ENCODE measurements at regions not wholly inside any gene's neighbourhood (a gene's known extent, or its start where the extent isn't known, plus 50 kb on each side); places are given as distances from the start of the nearest gene placed in this dataset.
"Not testable (repeated sequence)": the region's sequence is repeated elsewhere in the genome, so short reads cannot be mapped to it uniquely, and the experiment has no call there.

DNA sequence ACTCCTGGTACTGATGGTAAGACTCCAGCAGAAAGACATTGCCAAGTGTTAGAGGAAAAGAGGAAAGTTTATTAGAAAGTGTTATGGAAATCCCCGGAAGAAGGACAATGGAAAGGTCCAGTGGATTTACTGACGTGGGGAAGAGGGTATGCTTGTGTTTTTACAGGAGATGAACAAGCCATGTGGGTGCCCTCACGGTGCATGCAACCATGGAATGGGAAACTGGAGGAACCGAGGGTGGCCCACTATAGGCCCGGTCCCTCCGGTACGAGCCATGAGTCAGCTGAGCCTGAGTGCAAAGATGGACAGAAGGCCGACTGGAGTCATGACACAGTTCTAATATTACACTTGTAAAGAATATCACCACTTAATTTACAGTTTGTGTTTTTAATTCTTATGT lies 123.3 kb upstream of the ZCCHC13 start:
- in situ Hi-C loops (cut with MboI; ENCODE audit: low sequenced_read_pairs) = no loop called here

DNA sequence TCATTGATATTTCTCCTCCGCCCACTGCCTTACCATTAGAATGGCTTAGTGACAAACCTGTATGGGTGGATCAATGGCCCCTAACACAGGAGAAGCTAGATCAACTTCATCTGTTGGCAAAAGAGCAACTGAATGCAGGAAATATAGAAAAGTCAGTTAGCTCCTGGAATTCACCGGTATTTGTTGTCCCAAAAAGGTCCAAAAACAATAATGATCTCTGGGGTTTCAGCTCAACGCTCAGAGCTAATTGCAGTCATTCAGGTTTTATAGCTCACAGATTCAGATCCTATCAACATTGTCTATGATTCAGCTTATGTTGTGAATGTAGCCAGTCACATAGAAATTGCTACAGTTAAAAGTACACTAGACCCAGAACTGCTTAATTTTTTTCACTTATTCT lies 124.0 kb upstream of the ZCCHC13 start:
- in situ Hi-C loops (cut with MboI; ENCODE audit: low sequenced_read_pairs) = no loop called here

DNA sequence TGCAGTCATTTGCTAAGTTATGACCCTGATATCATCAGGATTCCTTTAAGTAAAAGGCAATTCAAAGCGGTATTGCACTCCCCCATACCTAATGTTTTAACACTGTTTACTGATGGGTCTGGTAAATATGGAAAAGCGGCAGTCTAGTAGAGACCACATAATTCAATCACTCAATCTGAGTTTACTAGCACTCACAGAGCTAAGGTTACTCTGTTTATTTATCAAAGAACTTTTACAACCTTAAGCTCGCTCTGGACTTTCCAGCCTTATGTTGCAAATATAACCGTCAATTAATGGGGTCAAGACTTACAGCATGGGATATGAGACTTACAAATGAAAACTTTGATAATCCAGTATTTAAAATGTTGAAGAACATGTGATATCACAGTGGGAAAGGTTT lies 124.5 kb upstream of the ZCCHC13 start:
- in situ Hi-C loops (cut with MboI; ENCODE audit: low sequenced_read_pairs) = no loop called here

DNA sequence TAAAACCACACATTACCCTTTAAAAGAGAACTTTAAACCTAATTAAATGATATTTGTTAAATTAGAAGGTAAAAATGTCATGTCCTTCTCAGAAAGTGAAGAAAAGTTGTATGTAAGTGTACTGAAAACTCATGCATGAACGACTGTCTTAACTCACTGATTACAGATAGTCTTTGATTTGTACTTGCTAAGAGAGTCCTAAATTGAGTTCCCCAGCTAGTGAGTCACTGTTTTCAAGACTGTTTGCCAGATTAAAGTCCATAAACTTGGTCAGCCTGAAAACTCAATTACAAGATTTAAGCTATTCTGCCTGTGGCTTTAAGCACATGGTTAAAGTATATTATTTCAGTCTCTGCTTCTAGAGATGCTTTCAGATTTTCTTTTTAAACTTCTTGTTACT lies 124.9 kb upstream of the ZCCHC13 start:
- in situ Hi-C loops (cut with MboI; ENCODE audit: low sequenced_read_pairs) = no loop called here

DNA sequence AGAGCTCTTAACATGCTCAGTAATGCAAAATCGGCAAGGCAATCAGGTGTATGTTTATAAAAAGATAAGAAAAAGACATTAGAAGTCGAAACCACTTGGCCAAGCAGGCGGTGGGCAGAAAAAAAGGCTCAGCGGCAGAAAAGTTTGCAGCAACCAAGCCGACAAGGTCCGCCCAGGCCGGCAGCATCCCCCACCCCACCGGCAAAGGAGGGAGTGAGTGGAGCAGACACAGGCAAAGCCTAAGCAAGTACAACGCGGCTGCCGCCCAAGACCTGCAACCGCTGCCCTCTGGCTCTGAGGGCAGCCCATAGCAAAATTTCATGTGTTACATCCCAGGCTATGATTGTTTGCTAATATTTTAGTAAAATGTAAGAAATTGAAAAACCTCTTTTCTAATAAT lies 125.4 kb upstream of the ZCCHC13 start:
- in situ Hi-C loops (cut with MboI; ENCODE audit: low sequenced_read_pairs) = no loop called here

DNA sequence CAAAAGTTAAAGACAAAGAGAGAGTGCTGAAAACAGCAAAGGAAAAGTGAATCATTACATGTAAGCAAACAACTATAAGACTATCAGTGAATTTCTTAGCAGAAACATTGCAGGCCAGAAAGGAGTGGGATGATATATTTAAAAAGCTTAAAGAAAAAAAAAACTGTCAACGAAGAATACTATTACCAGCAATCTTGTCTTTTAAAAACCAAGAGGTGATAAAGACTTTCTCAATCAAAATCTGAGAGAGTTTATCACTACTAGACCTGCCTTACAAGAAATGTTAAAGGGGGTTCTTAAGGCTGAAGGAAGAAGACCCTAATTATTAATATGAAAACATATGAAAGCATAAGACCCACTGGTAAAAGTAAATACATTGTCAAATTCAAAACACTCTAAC lies 132.5 kb upstream of the ZCCHC13 start:
- in situ Hi-C loops (cut with MboI; ENCODE audit: low sequenced_read_pairs) = no loop called here

DNA sequence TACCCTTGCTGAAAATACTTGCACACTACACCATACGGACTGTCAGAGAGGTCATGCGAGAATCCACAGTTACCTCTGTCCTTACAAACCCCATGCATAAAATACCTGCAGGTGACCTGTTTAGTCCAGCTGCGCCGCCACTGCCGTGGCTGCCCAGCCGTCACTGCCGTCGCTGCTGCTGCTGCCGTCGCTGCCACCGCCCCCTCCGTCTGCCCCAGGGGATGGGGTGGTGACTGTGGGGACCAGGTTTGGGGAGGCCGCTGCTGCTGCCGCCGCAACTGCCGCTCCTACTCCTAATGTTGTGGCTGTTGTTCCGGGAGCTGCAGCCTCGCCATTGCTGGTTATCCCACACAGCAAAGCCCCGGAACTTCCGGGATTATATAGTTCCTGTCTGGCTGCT lies 141.8 kb upstream of the ZCCHC13 start:
- in situ Hi-C loops (cut with MboI; ENCODE audit: low sequenced_read_pairs) = no loop called here

DNA sequence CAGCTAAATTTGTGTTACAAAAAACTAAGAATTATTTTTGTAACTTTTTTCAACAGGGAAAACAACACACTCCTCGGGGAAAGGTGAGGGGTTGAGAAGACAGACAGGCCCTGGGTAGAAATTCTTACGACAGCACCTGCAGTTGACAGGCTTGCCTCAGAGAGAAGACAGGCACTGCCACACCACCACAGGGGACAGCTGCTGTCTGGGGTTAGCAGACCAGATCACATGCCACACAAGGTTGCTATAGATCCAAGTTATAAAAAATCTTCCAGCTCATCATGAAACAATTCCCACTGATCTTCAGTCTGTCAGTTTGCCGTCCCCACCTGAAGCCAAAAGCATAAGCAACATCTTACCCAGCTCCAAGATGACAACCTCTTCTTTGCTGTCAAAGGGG lies 143.2 kb upstream of the ZCCHC13 start:
- in situ Hi-C loops (cut with MboI; ENCODE audit: low sequenced_read_pairs) = no loop called here

DNA sequence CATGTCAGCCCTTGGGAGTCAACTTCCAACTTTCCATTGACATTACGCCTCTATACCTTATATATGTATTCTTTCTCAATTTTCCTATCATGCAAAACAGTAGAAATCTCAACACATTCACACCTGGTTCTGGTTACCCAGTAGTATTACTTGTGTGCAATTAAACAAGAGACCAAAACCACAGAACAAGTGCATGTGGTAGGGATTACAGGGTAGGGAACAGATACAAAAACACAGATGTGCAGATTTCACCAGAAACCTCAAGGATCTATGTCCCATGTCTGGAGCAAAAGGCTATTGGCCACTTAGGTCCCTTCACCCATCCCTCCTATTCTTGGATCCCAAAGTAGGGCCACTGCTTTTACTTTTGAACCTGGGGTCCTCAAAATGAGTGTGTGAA lies 143.6 kb upstream of the ZCCHC13 start:
- in situ Hi-C loops (cut with MboI; ENCODE audit: low sequenced_read_pairs) = no loop called here

DNA sequence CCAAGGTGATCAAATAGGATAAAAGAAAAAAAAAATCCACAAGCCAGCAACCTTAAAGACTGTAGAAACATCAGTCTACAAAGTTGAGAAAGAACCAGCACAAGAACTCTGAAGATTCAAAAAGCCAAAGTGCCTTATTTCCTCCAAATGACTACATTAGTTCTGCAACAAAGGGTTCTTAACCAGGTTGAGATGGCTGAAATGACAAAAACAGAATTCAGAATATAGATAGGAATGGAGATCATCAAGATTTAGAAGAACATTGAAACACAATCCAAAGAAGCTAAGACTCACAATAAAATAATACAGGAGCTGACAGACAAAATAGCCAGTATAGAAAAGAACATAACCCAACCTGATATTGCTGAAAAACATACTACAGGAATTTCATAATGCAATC lies 156.5 kb upstream of the ZCCHC13 start:
- in situ Hi-C loops (cut with MboI; ENCODE audit: low sequenced_read_pairs) = loop anchor here (25.0 kb wide), 2 partner anchors 135 to 285 kb away; partner anchors contain the start of gene XIST

DNA sequence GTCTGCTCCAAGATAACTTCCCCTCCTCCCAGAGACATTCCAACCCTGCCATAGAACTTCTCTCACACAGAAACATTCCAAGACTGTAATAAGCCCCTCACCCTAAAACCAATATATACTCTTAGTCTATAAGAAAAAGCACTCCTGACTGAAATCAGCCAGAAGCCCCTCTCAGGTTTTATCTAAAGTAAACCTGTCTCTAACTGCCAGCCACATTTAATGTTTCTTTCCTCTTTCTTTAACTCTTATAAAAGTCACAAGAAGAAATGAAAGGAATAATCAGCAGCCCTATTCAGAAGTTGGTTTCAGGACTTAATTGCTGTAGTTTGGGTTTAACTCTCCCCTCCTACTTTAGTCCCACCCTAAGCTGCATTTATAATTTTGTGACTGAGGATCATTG lies 165.0 kb upstream of the ZCCHC13 start:
- in situ Hi-C loops (cut with MboI; ENCODE audit: low sequenced_read_pairs) = loop anchor here (25.0 kb wide), 2 partner anchors 127 to 277 kb away; partner anchors contain the start of gene XIST

DNA sequence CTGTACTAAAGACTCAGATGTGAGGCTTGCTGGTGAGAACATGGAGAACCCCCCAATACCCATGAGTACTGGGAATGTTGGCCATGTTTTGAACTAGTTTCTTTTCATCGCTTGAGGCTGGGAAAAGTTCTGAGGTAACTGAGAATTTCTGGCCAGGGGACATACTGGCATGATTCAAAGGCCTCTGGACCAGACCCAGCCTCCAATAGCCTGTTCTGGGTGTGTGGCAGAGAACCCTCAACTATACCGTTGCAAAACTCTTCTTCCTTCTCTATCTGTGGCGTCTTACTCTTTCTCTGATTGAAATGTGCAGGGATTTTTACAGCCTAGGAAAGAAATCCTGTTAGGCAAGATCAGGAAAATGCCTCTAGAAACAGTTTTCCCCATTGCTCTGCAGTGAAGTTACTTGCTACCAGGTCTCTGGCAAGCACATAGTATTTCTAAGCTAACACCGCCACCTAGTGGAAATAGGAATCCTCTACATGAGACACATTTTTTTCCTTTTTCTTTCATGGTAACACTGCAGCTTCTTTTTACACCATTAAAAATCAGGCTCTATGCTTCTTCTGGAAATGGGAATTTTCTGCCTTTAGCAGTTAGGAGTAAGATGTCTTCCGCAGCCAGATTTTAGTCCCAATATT lies 170.7 kb upstream of the ZCCHC13 start:
- in situ Hi-C loops (cut with MboI; ENCODE audit: low sequenced_read_pairs) = loop anchor here (25.0 kb wide), 2 partner anchors 121 to 271 kb away; partner anchors contain the start of gene XIST

DNA sequence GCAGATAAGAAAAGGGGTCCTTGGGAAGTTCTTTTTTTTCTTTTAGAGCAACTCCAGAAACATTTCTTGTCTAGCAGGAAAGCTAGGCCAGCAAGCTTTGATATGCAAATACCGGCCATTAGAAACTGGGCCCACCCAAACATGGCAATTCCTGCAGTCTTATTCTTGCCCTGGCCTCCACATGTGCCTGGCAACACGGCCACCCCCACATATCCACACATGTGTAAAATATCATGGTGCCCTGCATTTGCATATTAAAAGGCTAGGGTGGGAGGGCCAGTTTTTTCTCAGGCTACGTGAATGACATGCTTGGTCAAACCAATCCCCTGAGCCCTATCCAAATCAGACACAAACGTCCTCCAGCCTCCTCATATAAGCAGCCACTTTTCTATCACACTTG lies 171.7 kb upstream of the ZCCHC13 start:
- in situ Hi-C loops (cut with MboI; ENCODE audit: low sequenced_read_pairs) = loop anchor here (25.0 kb wide), 2 partner anchors 120 to 270 kb away; partner anchors contain the start of gene XIST

DNA sequence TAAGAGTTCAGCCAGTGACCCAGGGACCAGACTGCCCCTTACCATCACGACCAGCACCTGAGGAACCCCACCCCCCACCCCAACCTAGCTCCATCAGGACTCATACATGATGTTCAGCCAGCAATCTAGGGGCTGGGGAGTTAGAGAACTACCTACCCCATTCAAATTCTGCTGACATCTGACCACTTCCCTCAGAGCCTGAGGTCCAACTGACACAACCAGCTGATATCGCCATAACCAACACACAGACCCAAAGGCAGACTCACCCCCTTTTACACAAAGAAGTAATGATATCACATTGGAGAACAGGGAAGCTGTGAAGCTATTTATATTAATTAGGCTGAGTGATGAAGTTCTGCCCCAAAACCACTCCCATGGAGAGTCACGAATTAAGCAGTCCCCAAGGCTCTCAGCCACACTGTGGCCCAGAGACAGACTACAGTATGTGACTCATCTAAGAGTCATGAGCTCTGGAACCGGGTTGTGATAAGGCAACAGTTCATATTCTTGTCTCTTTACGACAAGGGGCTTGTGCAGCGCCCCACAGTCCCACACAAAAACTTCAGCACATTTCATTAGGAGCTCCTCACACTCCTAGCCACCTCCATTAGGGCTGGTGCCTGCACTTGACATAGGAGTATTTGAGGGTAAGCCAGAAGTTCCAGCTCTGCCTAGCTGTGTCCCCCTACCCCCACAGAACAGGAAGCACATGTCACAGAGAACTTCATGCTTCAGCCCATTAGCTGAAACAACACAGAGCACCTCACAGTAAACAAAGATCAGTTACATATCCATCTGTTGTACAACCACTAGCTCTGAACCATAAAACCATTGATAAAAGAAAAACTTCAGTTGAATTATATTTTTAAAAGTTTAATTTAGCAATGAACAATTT lies 184.7 kb upstream of the ZCCHC13 start:
- in situ Hi-C loops (cut with MboI; ENCODE audit: low sequenced_read_pairs) = no loop called here

DNA sequence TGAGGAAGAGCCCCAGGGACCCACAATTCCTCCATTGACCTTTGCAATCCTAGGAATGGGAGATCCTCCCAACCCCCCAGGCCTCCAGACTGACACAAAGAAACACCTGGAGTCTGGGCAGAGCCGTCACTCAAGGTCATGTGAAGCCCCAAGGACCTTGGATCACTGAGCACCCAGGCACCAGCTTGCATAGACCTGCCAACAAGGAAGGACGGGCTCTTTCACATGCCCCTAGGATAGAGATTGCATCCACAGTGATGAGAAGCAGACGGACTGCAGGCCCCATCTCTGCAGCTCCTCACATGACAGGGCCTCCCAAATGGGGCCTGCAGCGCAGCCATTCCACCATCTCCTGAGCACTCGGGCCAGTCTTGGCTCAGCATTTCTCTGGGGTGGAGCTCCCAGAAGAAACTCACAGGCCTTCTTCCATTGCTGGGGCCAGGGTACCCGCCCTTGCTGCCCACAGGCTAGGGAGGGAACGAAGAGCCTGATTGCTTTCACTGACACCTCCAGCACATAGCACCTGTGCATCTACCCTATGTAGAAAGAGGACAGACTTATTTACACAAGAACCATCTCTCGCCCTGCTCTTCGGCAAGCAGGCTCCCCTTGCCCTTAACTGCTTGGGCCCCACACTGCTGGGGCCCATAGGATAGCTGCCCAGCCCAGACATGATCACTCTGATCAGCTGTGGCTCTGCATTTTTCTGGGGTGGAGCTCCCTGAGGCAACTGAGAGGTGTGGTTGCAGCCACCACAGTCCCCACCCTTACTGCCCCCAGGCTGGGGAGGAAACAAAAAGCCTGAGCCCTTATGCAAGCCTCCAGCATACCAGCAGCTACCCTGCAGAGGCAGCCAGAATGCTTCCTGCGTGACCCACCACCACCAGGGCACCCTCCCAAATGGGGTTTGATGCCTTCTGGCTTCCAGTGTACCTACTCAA lies 185.7 kb upstream of the ZCCHC13 start:
- in situ Hi-C loops (cut with MboI; ENCODE audit: low sequenced_read_pairs) = no loop called here

DNA sequence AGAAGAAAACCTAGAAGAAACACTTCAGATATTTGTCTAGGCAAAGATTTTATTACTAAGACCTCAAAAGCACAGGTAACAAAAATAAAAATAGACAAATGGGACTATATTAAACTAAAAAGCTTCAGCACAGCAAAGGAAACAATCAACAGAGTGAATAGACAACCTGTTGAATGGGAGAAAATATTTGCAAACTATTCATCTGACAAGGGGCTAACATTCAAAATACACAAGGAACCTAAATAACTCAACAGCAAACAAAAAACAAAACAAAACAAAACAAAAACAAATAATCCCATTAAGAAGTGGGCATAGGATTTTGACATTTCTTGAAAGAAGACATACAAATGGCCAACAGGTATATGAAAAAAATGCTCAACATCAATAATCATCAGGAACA lies 192.7 kb upstream of the ZCCHC13 start:
- in situ Hi-C loops (cut with MboI; ENCODE audit: low sequenced_read_pairs) = no loop called here

DNA sequence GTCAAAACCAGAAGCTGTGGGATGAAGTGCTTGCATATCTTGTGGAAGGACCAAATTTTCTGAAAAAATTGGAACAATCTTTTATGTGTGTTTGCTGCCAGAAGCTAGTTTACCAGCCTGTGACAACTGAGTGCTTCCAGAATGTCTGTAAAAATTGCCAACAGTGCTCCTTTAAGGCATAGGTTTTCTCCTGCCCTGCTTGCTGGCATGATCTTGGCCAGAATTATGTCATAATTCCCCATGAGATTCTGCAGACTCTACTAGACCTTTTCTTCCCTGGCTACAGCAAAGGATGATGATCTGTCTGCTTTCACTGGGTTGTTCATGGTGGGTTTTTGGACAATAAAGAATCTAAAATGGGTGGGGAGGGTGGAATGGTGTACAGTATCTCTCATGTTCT lies 196.3 kb upstream of the ZCCHC13 start:
- in situ Hi-C loops (cut with MboI; ENCODE audit: low sequenced_read_pairs) = no loop called here

DNA sequence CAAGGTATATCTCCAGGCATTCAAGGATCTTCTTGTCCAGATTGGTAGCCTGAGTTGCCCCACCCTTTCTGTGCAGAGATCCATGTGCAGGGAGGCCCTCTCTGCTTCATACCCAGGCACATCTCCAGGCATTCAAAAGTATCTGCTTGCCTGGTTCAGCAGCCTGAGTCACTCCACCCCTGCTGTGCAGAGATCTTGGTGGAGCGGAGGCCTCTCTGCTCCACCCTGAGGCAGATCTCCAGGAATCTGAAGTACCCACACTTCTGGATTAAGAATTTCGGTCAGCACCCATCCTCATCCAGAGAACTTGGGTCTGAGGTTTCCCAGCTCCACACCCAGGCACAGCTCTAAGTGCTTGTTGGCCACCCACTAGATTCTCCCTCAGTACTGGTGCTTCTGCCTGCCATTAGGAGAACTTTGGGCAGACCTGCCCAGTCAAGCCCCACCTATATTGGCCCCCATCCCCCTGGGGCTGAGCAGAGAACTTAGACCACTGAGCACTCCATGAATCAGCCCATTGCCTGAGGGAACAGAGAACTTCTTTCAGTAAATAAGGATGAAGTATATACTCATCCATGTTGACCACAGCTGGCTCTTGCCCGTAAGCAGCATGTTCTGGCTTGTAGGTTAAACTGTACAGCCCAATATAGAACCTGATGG lies 199.5 kb upstream of the ZCCHC13 start:
- in situ Hi-C loops (cut with MboI; ENCODE audit: low sequenced_read_pairs) = no loop called here

DNA sequence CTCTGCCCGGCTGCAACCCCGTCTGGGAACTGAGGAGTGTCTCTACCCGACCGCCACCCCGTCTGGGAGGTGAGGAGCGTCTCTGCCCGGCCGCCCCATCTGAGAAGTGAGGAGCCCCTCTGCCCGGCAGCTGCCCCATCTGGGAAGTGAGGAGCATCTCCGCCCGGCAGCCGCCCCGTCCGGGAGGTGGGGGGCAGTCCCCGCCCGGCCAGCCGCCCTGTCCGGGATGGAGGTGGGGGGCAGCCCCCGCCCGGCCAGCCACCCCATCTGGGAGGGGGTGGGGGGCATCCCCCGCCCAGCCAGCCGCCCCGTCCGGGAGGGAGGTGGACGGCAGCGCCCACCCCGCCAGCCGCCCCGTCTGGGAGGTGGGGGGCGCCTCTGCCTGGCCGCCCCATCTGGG lies 205.6 kb upstream of the ZCCHC13 start:
- in situ Hi-C loops (cut with MboI; ENCODE audit: low sequenced_read_pairs) = not testable (repeated sequence)

DNA sequence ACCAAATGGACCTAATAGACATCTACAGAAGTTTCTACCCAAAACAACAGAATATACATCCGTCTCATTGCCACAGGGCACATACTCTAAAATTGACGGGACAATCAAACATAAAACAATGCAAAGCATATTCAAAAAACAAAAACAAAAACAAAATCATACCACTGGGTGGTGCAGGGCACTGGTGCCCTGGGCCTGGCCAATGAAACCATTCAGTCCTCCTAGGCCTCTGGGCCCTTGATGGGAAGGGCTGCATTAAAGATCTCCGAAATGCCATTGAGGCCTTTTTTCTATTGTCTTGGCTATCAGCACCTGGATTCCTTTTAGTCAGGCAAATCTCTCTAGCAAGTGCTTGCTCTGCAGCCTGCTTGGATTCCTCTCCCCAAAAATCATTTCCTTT lies 213.9 kb upstream of the ZCCHC13 start:
- in situ Hi-C loops (cut with MboI; ENCODE audit: low sequenced_read_pairs) = no loop called here
